GM23338 (cell line): ENCODE measurements at regions not wholly inside any gene's neighbourhood (a gene's known extent, or its start where the extent isn't known, plus 50 kb on each side); places are given as distances from the start of the nearest gene placed in this dataset.

ENCODE experiments used
- EZH2 ChIP-seq: fragments of 200-600 bp; sonication (generic); IDR thresholded peaks from one replicate; pipeline ENCODE4 v1.8.0; 2017; ENCODE audit warnings: antibody characterized with exemption, mild to moderate bottlenecking, low read depth; ENCODE audit not compliant: unreplicated experiment
- EZH2phosphoT487 ChIP-seq: fragments of 200-600 bp; sonication (generic); IDR thresholded peaks from one replicate; pipeline ENCODE4 v1.8.1; 2018; ENCODE audit warnings: antibody characterized with exemption; ENCODE audit not compliant: unreplicated experiment
- POLR2AphosphoS5 ChIP-seq: IDR thresholded peaks from 2 replicates; pipeline ENCODE4 v1.6.1; 2016; ENCODE audit warnings: antibody characterized with exemption, low read depth
- ZNF114 ChIP-seq: fragments of 250-450 bp; sonication (Bioruptor Pico); IDR thresholded peaks from 2 replicates; pipeline ENCODE4 v1.5.0; 2020; ENCODE audit warnings: mild to moderate bottlenecking, moderate library complexity
- TF ChIP-seq, protein P1 (sequence below), 2 experiments: fragments of 200-600 bp in 1 of 2; sonication (generic) in 1 of 2; conservative IDR thresholded peaks; 2 replicates each; pipeline versions ENCODE4 v1.5.1 to v1.6.1; 2016 to 2017; ENCODE audit warnings: antibody characterized with exemption in 2 of 2, low read depth in 2 of 2, mild to moderate bottlenecking in 2 of 2, moderate library complexity in 1 of 2
- TF ChIP-seq, protein P2 (sequence below): IDR thresholded peaks from 2 replicates; pipeline ENCODE4 v1.6.1; 2016; ENCODE audit warnings: antibody characterized with exemption
- TF ChIP-seq, protein P3 (sequence below): IDR thresholded peaks from one replicate; pipeline ENCODE4 v1.6.1; 2018; ENCODE audit warnings: antibody characterized with exemption; ENCODE audit not compliant: unreplicated experiment

DNA sequence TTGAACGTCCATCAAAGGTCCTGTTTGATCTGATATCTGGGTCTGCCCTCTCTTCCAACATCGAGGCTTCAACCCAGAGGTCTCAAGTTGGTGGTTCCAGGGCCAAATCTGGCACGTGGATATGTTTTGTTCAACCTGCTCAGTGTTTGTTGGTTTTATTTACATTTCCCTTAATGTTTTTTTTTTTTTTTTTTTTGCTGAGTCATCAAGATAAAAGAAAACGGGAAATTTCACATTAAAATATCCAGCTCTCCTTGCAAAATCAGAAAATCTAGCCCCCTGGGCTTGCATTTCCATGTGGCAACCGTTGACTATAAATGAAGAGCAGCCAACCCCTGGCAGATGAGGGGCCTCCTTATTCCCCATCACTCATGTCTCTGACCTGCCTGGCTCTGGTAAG is 765.6 kb upstream of the TBX3 start:
- TF ChIP-seq, protein P1, sequence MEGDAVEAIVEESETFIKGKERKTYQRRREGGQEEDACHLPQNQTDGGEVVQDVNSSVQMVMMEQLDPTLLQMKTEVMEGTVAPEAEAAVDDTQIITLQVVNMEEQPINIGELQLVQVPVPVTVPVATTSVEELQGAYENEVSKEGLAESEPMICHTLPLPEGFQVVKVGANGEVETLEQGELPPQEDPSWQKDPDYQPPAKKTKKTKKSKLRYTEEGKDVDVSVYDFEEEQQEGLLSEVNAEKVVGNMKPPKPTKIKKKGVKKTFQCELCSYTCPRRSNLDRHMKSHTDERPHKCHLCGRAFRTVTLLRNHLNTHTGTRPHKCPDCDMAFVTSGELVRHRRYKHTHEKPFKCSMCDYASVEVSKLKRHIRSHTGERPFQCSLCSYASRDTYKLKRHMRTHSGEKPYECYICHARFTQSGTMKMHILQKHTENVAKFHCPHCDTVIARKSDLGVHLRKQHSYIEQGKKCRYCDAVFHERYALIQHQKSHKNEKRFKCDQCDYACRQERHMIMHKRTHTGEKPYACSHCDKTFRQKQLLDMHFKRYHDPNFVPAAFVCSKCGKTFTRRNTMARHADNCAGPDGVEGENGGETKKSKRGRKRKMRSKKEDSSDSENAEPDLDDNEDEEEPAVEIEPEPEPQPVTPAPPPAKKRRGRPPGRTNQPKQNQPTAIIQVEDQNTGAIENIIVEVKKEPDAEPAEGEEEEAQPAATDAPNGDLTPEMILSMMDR (conservative IDR thresholded peaks at IDR 0.05; ENCODE audit: low read depth in 2 of 2), result no peak
- TF ChIP-seq POLR2AphosphoS5 (no peak), EZH2phosphoT487 (no peak), EZH2 (no peak), ZNF114 (CRISPR knock-in tag) (no peak)
- TF ChIP-seq, protein P2, sequence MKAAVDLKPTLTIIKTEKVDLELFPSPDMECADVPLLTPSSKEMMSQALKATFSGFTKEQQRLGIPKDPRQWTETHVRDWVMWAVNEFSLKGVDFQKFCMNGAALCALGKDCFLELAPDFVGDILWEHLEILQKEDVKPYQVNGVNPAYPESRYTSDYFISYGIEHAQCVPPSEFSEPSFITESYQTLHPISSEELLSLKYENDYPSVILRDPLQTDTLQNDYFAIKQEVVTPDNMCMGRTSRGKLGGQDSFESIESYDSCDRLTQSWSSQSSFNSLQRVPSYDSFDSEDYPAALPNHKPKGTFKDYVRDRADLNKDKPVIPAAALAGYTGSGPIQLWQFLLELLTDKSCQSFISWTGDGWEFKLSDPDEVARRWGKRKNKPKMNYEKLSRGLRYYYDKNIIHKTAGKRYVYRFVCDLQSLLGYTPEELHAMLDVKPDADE, result no peak
- TF ChIP-seq, protein P3, sequence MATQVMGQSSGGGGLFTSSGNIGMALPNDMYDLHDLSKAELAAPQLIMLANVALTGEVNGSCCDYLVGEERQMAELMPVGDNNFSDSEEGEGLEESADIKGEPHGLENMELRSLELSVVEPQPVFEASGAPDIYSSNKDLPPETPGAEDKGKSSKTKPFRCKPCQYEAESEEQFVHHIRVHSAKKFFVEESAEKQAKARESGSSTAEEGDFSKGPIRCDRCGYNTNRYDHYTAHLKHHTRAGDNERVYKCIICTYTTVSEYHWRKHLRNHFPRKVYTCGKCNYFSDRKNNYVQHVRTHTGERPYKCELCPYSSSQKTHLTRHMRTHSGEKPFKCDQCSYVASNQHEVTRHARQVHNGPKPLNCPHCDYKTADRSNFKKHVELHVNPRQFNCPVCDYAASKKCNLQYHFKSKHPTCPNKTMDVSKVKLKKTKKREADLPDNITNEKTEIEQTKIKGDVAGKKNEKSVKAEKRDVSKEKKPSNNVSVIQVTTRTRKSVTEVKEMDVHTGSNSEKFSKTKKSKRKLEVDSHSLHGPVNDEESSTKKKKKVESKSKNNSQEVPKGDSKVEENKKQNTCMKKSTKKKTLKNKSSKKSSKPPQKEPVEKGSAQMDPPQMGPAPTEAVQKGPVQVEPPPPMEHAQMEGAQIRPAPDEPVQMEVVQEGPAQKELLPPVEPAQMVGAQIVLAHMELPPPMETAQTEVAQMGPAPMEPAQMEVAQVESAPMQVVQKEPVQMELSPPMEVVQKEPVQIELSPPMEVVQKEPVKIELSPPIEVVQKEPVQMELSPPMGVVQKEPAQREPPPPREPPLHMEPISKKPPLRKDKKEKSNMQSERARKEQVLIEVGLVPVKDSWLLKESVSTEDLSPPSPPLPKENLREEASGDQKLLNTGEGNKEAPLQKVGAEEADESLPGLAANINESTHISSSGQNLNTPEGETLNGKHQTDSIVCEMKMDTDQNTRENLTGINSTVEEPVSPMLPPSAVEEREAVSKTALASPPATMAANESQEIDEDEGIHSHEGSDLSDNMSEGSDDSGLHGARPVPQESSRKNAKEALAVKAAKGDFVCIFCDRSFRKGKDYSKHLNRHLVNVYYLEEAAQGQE, result no peak
